NCI-H345 treated with DMSO at 0.1 percent for 48 hours (cell line): ENCODE measurements at regions not wholly inside any gene's neighbourhood (a gene's known extent, or its start where the extent isn't known, plus 50 kb on each side); places are given as distances from the start of the nearest gene placed in this dataset.
"Not testable (repeated sequence)": the region's sequence is repeated elsewhere in the genome, so short reads cannot be mapped to it uniquely, and the experiment has no call there.

Source experiments
- DNase-seq: peaks from one replicate; lab custom pipeline; 2025; ENCODE audit not compliant: unreplicated experiment; lab: John Stamatoyannopoulos, UW

GRCh38 chr5:42868417-42868816 is 56.7 kb upstream of the SELENOP start:
- not testable (repeated sequence) for DNase-seq

GRCh38 chr5:42864749-42865148 is 53.1 kb upstream of the SELENOP start:
- DNase-seq, result not testable (repeated sequence)
